Choroid plexus epithelial cell (primary cell): ENCODE measurements at regions not wholly inside any gene's neighbourhood (a gene's known extent, or its start where the extent isn't known, plus 50 kb on each side); places are given as distances from the start of the nearest gene placed in this dataset.
"Not testable (repeated sequence)": the region's sequence is repeated elsewhere in the genome, so short reads cannot be mapped to it uniquely, and the experiment has no call there.

Experiments
- DNase-seq: peaks from one replicate; pipeline ENCODE4 v3.0.0-alpha.2; 2010; ENCODE audit warnings: low read depth
- H3K4me3 ChIP-seq: 2 replicates; pipeline ENCODE4 v1.5.1; 2011; ENCODE audit warnings: low read depth, mild to moderate bottlenecking, control low read depth, low read length, moderate library complexity
- TF ChIP-seq, protein P1 (sequence below): conservative IDR thresholded peaks from 2 replicates; pipeline ENCODE4 v1.5.1; 2011; ENCODE audit warnings: low read depth, mild to moderate bottlenecking, control low read depth, inconsistent platforms, low read length, moderate library complexity

DNA sequence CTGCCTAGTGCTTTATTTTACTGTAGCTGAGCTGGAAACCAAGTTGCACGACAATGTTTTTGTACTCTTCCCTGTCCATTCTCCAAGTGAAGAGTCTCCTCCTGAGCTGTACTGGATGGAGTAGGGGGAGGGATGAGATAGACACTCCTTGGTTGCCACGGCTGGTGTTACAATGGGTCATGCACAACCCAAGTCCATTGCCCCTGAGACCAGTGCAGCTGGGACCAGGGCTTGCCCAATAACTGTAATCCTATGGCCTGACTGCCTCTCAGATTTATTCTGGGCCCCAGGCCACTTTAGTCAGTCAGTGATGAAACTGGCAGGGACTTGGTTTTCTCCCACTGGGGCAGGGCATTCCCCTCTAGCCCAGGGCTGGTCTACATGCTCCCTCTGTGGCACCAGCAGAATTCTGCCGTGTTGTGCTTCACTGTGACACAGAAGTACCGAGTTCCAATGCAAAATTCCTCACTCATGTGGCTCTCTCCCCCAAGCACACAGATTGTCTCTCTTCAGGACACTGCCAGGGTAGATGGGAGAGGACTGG is 203.3 kb upstream of the PCDH18 start:
- no peak overlapping the region for H3K4me3 ChIP-seq
- TF ChIP-seq, protein P1, sequence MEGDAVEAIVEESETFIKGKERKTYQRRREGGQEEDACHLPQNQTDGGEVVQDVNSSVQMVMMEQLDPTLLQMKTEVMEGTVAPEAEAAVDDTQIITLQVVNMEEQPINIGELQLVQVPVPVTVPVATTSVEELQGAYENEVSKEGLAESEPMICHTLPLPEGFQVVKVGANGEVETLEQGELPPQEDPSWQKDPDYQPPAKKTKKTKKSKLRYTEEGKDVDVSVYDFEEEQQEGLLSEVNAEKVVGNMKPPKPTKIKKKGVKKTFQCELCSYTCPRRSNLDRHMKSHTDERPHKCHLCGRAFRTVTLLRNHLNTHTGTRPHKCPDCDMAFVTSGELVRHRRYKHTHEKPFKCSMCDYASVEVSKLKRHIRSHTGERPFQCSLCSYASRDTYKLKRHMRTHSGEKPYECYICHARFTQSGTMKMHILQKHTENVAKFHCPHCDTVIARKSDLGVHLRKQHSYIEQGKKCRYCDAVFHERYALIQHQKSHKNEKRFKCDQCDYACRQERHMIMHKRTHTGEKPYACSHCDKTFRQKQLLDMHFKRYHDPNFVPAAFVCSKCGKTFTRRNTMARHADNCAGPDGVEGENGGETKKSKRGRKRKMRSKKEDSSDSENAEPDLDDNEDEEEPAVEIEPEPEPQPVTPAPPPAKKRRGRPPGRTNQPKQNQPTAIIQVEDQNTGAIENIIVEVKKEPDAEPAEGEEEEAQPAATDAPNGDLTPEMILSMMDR, result no peak
- DNase-seq, result no peak

DNA sequence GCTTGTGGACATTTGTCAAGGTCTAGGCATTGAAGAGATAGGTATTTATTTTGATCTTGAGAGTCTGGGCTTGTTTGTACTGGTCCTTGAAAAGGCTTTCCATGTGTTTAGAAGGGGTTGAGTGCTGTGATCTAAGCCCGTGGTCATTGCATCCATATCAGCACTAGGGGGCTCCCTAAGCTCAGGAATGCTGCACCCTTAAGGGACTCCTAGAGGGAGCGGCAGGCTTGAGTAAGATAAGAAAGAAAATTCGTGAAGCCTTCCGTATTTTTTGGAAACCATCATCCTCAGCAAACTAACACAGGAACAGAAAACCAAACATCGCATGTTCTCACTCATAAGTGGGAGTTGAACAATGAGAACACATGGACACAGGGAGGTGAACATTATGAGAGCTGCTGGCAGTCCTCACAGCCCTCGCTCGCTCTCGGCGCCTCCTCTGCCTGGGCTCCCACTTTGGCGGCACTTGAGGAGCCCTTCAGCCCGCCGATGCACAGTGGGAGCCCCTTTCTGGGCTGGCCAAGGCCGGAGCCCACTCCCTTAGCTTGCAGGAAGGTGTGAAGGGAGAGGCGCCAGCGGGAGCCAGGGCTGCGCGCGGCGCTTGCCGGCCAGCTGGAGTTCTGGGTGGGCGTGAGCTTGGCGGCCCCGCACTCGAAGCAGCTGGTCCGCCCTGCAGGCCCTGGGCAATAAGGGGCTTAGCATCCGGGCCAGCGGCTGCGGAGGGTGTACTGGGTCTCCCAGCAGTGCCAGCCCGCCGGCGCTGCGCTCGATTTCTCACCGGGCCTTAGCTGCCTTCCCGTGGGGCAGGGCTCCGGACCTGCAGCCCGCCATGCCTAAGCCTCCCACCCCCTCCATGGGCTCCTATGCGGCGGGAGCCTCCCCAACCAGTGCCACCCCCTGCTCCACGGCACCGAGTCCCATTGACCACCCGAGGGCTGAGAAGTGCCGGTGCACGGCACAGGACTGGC is 201.2 kb upstream of the PCDH18 start:
- peak; percentile 51 for DNase-seq
- TF ChIP-seq, protein P1, result peak; percentile 56
- not testable (repeated sequence) for H3K4me3 ChIP-seq

DNA sequence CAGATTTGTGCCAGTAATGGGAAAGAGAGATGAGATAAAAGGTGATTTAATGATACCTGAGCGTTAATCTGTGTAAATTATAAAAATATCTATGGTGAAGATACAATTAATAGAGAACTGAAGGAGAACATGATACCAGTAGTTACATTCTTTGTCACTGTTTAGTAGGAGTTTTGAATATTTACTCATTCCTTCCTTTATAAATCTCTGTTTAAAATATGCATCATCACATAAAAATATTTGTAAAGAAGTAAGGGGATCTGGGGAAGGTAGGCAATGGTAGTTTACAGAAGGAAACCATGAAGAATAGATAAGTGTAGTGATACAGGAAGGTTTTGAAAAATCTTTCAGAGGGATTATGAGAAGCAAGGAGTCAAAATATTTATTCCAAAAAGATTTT is 190.6 kb upstream of the PCDH18 start:
- DNase-seq, result no peak
- no peak overlapping the region for H3K4me3 ChIP-seq
- TF ChIP-seq, protein P1, result no peak

DNA sequence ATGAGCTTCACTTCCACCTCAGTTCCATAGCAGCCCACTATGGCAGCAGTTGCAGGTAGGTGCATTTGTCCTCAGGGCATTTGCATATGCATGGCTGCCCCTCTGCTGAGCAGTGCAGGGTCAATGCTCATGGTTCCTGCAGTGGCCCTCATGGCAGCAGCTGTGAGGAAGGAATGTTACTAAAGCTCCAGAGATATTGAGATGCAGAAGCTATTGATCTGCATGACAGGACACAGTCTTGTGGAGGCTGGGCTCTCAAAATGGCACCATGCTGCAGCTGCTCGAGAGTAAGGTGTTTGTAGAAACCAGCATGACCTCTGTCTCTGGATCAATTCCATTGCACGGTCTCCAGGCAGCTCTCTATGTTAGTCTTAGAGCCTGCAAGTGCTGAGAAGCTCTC is 179.2 kb upstream of the PCDH18 start:
- TF ChIP-seq, protein P1, result no peak
- DNase-seq, result no peak

DNA sequence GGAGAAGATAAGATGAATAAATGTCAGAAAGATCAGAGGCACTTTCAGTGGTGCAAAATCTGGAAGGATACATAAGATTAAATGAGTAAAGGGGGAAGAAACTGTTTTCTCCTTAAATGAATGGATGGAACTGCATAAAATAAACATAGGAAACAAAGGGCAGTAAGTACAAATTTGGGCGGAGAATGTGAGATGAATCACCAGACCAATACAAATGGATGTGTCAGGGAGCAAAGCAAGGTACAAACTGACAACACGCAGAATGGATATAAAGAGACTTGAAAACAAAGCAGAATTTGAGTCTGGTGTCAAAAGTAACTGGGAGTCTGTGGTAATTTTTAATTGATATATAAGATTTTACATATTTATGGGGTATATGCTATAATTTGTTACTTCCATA is 175.3 kb upstream of the PCDH18 start:
- no peak overlapping the region for H3K4me3 ChIP-seq
- TF ChIP-seq, protein P1, result no peak
- DNase-seq, result peak; percentile 72

More for the DNA sequence above, 179.2 kb upstream of the PCDH18 start:
- H3K4me3 ChIP-seq, result no peak overlapping the region

DNA sequence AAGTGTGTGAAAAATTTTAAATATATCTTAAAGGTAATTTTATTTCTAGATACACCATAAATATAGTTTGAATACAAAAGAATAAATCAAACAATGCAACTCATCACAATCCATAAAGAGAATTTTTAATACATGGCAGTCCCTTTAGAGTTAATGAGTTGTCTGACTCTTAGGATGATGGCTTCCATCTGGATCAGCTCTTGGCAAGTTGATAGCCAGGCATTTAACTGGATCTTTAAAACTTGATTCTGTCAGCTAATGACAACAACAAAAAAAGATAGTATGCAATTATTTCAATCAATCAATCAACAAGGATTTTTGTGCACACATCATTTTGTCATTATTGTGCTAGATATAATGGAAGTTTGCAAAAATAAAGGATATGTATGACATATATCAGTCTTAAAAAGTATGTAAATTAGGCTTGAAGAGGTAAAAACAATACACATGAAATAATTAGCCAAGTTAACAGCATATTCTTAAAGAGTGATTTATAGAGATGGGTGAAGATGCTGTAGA is 174.9 kb upstream of the PCDH18 start:
- TF ChIP-seq, protein P1, result no peak

More for the DNA sequence above, 174.9 kb upstream of the PCDH18 start:
- no peak overlapping the region for H3K4me3 ChIP-seq
- no peak for DNase-seq
